ENCODE measurements at regions not wholly inside any gene's neighbourhood (a gene's known extent, or its start where the extent isn't known, plus 50 kb on each side); places are given as distances from the start of the nearest gene placed in this dataset.

DNA sequence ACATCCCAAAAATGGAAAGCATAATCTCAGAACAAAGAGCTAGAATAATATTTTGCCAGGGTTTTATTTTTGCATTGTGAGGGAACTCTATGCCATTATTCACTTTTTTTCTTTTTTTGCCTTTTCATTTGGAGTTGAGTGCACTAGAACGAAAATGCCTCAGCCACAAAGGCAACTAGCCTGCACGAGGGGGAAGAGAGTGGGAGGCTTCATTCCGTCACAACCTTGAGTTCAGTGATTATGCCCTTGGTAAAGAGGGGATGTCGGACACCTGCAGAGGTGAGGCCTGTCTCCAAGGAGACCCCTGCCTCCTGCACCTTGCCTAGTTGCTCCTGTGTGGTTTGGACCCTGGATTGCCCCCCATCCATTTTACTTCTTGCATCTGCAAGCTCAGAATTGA, 232.7 kb downstream of the TEX36 start:
- no peaks in the 10 kb centered on the region for H3K9me3 ChIP-seq (ENCODE audit: control insufficient read depth in 1 of 2, low read length in 2 of 2)
- no peaks in the 10 kb centered on the region for H3K36me3 ChIP-seq (ENCODE audit: control insufficient read depth in 1 of 2, insufficient read depth in 2 of 2, low read length in 2 of 2)
- H3K4me1 ChIP-seq (ENCODE audit: control insufficient read depth in 1 of 2, insufficient read depth in 2 of 2, low read length in 2 of 2) = no peaks in the 10 kb centered on the region
- no peak overlapping the region for H3K27ac ChIP-seq (ENCODE audit: low read depth, low read length)
- H3K27me3 ChIP-seq (ENCODE audit: control insufficient read depth in 1 of 2, insufficient read depth in 2 of 2, low read length in 2 of 2) = no peaks in the 10 kb centered on the region
- H3K4me3 ChIP-seq (ENCODE audit: low read depth in 1 of 2, low read length in 2 of 2) = no peak overlapping the region
- H3K9ac ChIP-seq (ENCODE audit: low read depth in 1 of 2, low read length in 2 of 2) = no peak overlapping the region

DNA sequence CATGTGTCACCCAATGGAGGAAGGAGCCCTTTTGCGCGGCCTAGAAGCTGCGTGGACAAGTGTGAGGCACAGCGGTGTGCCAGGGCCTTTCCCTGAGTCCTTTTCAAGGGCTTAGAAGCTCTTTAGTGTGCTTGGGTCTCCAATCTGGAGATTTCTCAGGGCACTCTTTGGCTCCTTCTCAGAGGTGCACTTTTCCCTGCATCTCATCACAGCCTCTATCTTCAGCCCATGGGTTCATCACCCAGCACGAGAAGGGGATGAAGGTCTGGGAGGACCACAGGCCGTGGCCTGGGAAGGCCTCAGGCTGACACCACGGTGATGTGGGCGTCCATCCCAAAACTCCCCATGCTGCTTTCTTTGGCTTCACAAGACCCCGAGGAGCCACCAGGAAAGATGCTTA, 233.4 kb downstream of the TEX36 start:
- no peak overlapping the region for H3K9ac ChIP-seq (ENCODE audit: low read depth in 1 of 2, low read length in 2 of 2)
- no peak overlapping the region for H3K4me3 ChIP-seq (ENCODE audit: low read depth in 1 of 2, low read length in 2 of 2)
- H3K9me3 ChIP-seq (ENCODE audit: control insufficient read depth in 1 of 2, low read length in 2 of 2) = no peaks in the 10 kb centered on the region
- no peak overlapping the region for H3K27ac ChIP-seq (ENCODE audit: low read depth, low read length)
- no peaks in the 10 kb centered on the region for H3K4me1 ChIP-seq (ENCODE audit: control insufficient read depth in 1 of 2, insufficient read depth in 2 of 2, low read length in 2 of 2)
- H3K36me3 ChIP-seq (ENCODE audit: control insufficient read depth in 1 of 2, insufficient read depth in 2 of 2, low read length in 2 of 2) = no peaks in the 10 kb centered on the region
- no peaks in the 10 kb centered on the region for H3K27me3 ChIP-seq (ENCODE audit: control insufficient read depth in 1 of 2, insufficient read depth in 2 of 2, low read length in 2 of 2)

DNA sequence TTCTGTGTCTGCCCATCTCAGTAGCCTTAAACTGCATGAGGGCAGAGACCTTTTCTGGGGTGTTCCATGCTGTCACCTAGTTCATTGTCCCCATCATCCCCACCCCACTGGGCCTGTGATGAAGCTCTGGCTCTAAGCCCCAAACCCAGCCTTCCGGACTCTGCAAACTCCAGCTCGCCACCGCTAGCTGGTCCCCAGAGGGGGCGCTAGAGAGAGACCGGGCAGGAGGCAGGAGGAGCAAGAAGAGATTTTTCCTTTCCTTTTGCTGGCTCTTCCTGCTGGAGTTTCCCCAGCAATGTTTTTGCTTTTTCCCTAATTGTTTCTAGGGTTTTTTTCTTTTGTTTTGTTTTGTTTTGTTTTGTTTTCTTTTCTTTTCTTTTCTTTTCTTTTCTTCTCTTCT, 234.4 kb downstream of the TEX36 start:
- Histone ChIP-seq H3K27me3 (ENCODE audit: control insufficient read depth in 1 of 2, insufficient read depth in 2 of 2, low read length in 2 of 2) (no peaks in the 10 kb centered on the region), H3K4me3 (ENCODE audit: low read depth in 1 of 2, low read length in 2 of 2) (no peak overlapping the region), H3K27ac (ENCODE audit: low read depth, low read length) (no peak overlapping the region), H3K36me3 (ENCODE audit: control insufficient read depth in 1 of 2, insufficient read depth in 2 of 2, low read length in 2 of 2) (no peaks in the 10 kb centered on the region), H3K9ac (ENCODE audit: low read depth in 1 of 2, low read length in 2 of 2) (no peak overlapping the region), H3K9me3 (ENCODE audit: control insufficient read depth in 1 of 2, low read length in 2 of 2) (no peaks in the 10 kb centered on the region), H3K4me1 (ENCODE audit: control insufficient read depth in 1 of 2, insufficient read depth in 2 of 2, low read length in 2 of 2) (no peaks in the 10 kb centered on the region)

DNA sequence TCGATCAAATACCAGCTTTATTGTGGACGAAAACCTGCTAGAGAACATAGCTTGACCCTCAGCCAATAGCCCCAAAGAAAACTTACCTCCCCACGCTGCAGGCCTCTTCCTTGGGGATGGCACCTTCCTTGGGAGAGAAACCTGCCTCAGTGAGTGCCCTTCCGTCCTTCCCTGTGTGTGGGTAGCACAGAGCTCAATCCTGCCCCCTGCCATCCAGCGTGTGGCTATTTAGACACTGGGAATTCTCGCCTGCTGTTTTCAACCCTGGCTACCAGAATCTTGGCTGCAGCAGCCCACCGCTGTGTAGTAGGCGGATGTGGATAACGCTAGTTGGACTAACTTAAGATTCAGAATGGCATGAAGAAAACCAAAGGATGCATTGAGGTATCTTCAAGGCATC, 238.2 kb downstream of the TEX36 start:
- Histone ChIP-seq H3K27ac (ENCODE audit: low read depth, low read length) (no peak overlapping the region), H3K4me1 (ENCODE audit: control insufficient read depth in 1 of 2, insufficient read depth in 2 of 2, low read length in 2 of 2) (no peaks in the 10 kb centered on the region), H3K27me3 (ENCODE audit: control insufficient read depth in 1 of 2, insufficient read depth in 2 of 2, low read length in 2 of 2) (no peaks in the 10 kb centered on the region), H3K4me3 (ENCODE audit: low read depth in 1 of 2, low read length in 2 of 2) (no peak overlapping the region), H3K9ac (ENCODE audit: low read depth in 1 of 2, low read length in 2 of 2) (no peak overlapping the region), H3K9me3 (ENCODE audit: control insufficient read depth in 1 of 2, low read length in 2 of 2) (no peaks in the 10 kb centered on the region), H3K36me3 (ENCODE audit: control insufficient read depth in 1 of 2, insufficient read depth in 2 of 2, low read length in 2 of 2) (no peaks in the 10 kb centered on the region)

DNA sequence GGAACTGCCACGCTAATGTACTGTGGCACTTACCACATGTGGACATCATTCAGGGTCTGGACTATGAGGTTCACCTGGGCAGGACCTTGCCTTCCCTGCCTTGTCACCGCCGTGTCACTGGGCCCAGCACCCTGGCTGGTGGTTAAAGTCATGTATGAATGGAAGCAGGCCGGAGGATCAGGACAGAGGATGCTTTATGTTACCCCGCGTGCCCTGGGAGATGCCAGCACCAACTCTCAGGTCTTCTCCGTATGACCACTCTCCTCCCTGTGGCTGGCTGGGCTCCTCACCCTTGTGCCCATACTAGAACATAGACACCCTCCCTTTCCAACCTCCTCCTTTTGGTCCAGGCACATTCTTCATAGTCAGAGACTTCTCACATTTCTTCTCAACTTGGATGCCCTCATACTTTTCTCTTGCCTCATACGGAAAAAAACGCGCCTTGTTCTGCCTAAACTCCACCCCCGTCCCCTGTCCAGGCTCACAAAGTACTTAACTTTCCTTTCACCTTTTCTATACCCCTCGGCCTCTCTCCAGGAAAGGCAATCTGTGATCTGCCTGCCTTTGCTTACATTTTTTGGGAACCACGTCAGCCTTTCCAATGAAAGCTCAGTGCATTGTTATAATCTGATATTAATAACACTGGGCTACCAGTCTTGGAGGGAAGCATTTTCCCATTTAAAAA, 240.0 kb downstream of the TEX36 start:
- no peaks in the 10 kb centered on the region for H3K36me3 ChIP-seq (ENCODE audit: control insufficient read depth in 1 of 2, insufficient read depth in 2 of 2, low read length in 2 of 2)
- no peak overlapping the region for H3K27ac ChIP-seq (ENCODE audit: low read depth, low read length)
- no peaks in the 10 kb centered on the region for H3K4me1 ChIP-seq (ENCODE audit: control insufficient read depth in 1 of 2, insufficient read depth in 2 of 2, low read length in 2 of 2)
- H3K4me3 ChIP-seq (ENCODE audit: low read depth in 1 of 2, low read length in 2 of 2) = no peak overlapping the region
- H3K9ac ChIP-seq (ENCODE audit: low read depth in 1 of 2, low read length in 2 of 2) = no peak overlapping the region
- H3K27me3 ChIP-seq (ENCODE audit: control insufficient read depth in 1 of 2, insufficient read depth in 2 of 2, low read length in 2 of 2) = no peaks in the 10 kb centered on the region
- H3K9me3 ChIP-seq (ENCODE audit: control insufficient read depth in 1 of 2, low read length in 2 of 2) = no peaks in the 10 kb centered on the region

DNA sequence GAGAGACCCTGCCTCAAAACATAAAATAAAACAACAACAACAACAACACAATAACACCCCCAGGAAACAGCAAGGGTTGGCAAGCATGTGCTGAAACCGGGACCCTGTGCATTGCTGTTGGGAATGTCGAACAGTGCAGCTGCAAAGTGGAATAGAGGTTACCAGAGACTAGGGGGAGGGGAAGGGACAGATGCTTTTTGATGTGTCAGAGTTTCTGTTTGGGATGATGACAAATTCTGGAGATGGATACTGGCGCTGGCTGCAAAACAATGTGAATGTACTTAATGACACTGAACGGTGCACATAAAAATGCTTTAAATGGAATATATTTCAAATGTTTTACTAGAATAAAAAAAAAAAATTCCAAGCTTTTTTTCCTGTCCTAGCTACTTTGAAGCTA, 241.8 kb downstream of the TEX36 start:
- H3K27ac ChIP-seq (ENCODE audit: low read depth, low read length) = no peak overlapping the region

DNA sequence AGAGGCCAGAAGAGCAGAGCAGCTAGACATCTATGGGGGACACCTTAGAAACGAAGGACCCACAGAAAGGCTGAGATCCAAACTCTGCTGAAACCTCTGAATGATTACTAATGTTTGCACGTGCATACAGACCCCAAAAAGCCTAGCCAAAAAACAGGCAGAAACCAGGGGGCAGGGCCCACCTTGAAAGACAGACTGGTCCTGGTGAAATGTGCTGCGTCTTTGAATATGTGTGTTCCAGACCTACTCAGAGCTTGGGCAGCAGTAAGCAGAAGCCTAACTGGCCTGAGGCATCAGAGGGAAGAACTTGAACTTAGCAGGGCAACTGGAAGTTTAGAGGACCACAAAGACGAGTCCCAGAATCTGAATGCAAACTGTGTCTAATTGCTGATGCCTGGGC, 251.8 kb downstream of the TEX36 start:
- H3K27me3 ChIP-seq (ENCODE audit: control insufficient read depth in 1 of 2, insufficient read depth in 2 of 2, low read length in 2 of 2) = no peaks in the 10 kb centered on the region
- no peak overlapping the region for H3K4me3 ChIP-seq (ENCODE audit: low read depth in 1 of 2, low read length in 2 of 2)
- no peak overlapping the region for H3K9ac ChIP-seq (ENCODE audit: low read depth in 1 of 2, low read length in 2 of 2)
- peaks cover 0 to 2% of the 10 kb centered on the region in 2 donors for H3K9me3 ChIP-seq (ENCODE audit: control insufficient read depth in 1 of 2, low read length in 2 of 2)
- H3K27ac ChIP-seq (ENCODE audit: low read depth, low read length) = no peak overlapping the region
- no peaks in the 10 kb centered on the region for H3K4me1 ChIP-seq (ENCODE audit: control insufficient read depth in 1 of 2, insufficient read depth in 2 of 2, low read length in 2 of 2)
- H3K36me3 ChIP-seq (ENCODE audit: control insufficient read depth in 1 of 2, insufficient read depth in 2 of 2, low read length in 2 of 2) = no peaks in the 10 kb centered on the region

More for the DNA sequence above, 241.8 kb downstream of the TEX36 start:
- H3K27me3 ChIP-seq (ENCODE audit: control insufficient read depth in 1 of 2, insufficient read depth in 2 of 2, low read length in 2 of 2) = no peaks in the 10 kb centered on the region
- no peaks in the 10 kb centered on the region for H3K36me3 ChIP-seq (ENCODE audit: control insufficient read depth in 1 of 2, insufficient read depth in 2 of 2, low read length in 2 of 2)
- H3K4me1 ChIP-seq (ENCODE audit: control insufficient read depth in 1 of 2, insufficient read depth in 2 of 2, low read length in 2 of 2) = no peaks in the 10 kb centered on the region
- H3K4me3 ChIP-seq (ENCODE audit: low read depth in 1 of 2, low read length in 2 of 2) = no peak overlapping the region
- H3K9ac ChIP-seq (ENCODE audit: low read depth in 1 of 2, low read length in 2 of 2) = no peak overlapping the region
- H3K9me3 ChIP-seq (ENCODE audit: control insufficient read depth in 1 of 2, low read length in 2 of 2) = no peaks in the 10 kb centered on the region

DNA sequence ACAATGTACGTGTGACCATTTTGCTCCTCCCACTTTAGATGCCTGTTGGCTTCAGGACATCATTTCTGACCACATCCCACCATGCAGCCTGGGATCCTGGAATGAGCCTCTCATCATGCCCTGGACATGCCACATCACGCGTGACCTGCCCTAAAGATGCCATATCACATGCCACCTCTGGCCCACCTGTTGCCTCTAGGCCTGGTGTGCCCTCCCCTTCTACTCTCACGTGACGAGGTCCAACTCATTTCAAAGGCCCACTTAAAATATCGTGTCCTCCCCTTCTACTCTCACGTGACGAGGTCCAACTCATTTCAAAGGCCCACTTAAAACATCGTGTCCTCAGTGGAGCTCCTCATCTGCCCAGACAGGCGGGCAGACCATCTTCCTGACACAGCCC, 254.9 kb downstream of the TEX36 start:
- H3K27ac ChIP-seq (ENCODE audit: low read depth, low read length) = no peak overlapping the region
- no peaks in the 10 kb centered on the region for H3K27me3 ChIP-seq (ENCODE audit: control insufficient read depth in 1 of 2, insufficient read depth in 2 of 2, low read length in 2 of 2)
- peaks cover 0 to 2% of the 10 kb centered on the region in 2 donors for H3K9me3 ChIP-seq (ENCODE audit: control insufficient read depth in 1 of 2, low read length in 2 of 2)
- H3K4me1 ChIP-seq (ENCODE audit: control insufficient read depth in 1 of 2, insufficient read depth in 2 of 2, low read length in 2 of 2) = no peaks in the 10 kb centered on the region
- H3K9ac ChIP-seq (ENCODE audit: low read depth in 1 of 2, low read length in 2 of 2) = no peak overlapping the region
- no peaks in the 10 kb centered on the region for H3K36me3 ChIP-seq (ENCODE audit: control insufficient read depth in 1 of 2, insufficient read depth in 2 of 2, low read length in 2 of 2)
- no peak overlapping the region for H3K4me3 ChIP-seq (ENCODE audit: low read depth in 1 of 2, low read length in 2 of 2)

DNA sequence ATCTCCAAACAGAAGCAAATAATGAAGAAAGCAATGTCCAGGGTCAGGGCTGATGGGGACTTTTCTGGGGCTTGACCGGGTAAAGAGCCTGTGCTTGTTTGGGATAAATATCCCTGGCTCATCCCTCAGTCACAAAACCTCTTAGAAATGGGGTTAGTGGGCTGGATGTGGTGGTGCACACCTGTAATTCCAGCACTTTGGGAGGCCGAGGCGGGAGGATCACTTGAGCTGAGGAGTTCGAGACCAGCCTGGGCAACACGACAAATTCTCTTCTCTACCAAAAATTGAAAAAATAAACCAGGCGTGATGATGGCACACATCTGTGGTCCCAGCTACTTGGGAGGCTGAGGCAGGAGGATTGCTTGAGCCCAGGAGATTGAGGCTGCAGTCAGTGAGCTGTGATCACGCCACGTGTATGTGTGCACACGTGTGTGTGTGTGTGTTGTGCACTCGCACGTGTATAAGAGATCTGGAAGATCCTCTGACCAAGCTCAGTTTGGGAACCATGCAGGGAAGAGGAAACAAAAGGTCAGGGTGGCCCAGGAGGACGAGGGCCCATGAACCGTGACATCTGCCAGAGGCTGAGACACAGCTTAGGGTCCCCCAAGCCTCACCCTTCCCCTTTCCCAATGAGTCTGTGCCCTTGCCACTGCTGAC, 258.6 kb downstream of the TEX36 start:
- H3K27me3 ChIP-seq (ENCODE audit: control insufficient read depth in 1 of 2, insufficient read depth in 2 of 2, low read length in 2 of 2) = no peaks in the 10 kb centered on the region
- no peak overlapping the region for H3K4me3 ChIP-seq (ENCODE audit: low read depth in 1 of 2, low read length in 2 of 2)
- no peaks in the 10 kb centered on the region for H3K4me1 ChIP-seq (ENCODE audit: control insufficient read depth in 1 of 2, insufficient read depth in 2 of 2, low read length in 2 of 2)
- H3K27ac ChIP-seq (ENCODE audit: low read depth, low read length) = no peak overlapping the region
- peaks cover 0 to 2% of the 10 kb centered on the region in 2 donors for H3K9me3 ChIP-seq (ENCODE audit: control insufficient read depth in 1 of 2, low read length in 2 of 2)
- H3K9ac ChIP-seq (ENCODE audit: low read depth in 1 of 2, low read length in 2 of 2) = no peak overlapping the region
- no peaks in the 10 kb centered on the region for H3K36me3 ChIP-seq (ENCODE audit: control insufficient read depth in 1 of 2, insufficient read depth in 2 of 2, low read length in 2 of 2)

DNA sequence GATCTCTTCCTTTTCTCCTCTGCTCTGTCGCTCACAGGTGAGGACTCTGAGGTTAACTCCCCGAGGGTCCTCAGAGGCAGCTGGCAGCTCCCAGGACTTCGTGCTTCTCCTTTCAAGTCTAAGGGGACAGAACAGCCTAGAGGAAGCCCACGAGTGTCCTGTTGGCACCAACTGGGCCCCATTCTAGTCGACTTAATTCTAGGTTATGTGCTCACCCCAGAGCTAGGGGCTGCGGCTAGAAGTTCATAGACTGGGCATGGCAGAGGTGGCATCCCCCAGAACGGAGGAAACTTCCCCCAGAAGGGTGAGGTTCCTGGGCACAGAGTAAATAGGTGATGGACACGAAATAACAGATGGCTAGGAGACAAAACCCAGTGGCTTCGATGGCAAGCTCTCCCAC, 259.4 kb downstream of the TEX36 start:
- Histone ChIP-seq H3K27ac (ENCODE audit: low read depth, low read length) (no peak overlapping the region), H3K27me3 (ENCODE audit: control insufficient read depth in 1 of 2, insufficient read depth in 2 of 2, low read length in 2 of 2) (no peaks in the 10 kb centered on the region), H3K36me3 (ENCODE audit: control insufficient read depth in 1 of 2, insufficient read depth in 2 of 2, low read length in 2 of 2) (no peaks in the 10 kb centered on the region), H3K9me3 (ENCODE audit: control insufficient read depth in 1 of 2, low read length in 2 of 2) (peaks cover 0 to 2% of the 10 kb centered on the region in 2 donors), H3K9ac (ENCODE audit: low read depth in 1 of 2, low read length in 2 of 2) (no peak overlapping the region), H3K4me3 (ENCODE audit: low read depth in 1 of 2, low read length in 2 of 2) (no peak overlapping the region), H3K4me1 (ENCODE audit: control insufficient read depth in 1 of 2, insufficient read depth in 2 of 2, low read length in 2 of 2) (no peaks in the 10 kb centered on the region)
